ENCODE measurements at regions not wholly inside any gene's neighbourhood (a gene's known extent, or its start where the extent isn't known, plus 50 kb on each side); places are given as distances from the start of the nearest gene placed in this dataset.

GRCh38 chr13:57030671-57031070, 110.0 kb upstream of the PRR20A start:
- Histone ChIP-seq H4K20me1 (ENCODE audit: insufficient read depth) (no peaks in the 10 kb centered on the region), H3F3A (ENCODE audit: insufficient read depth, low read length, poor library complexity, severe bottlenecking) (no peaks in the 10 kb centered on the region), H3K4me2 (ENCODE audit: low read length) (no peak overlapping the region), H3K4me3 (ENCODE audit: low read length) (no peak overlapping the region), H3K9ac (ENCODE audit: low read length) (no peak overlapping the region), H3K27ac (ENCODE audit: low read length) (no peak overlapping the region), H3K27me3 (ENCODE audit: insufficient read depth, low read depth, low read length) (no peaks in the 10 kb centered on the region), H2AFZ (ENCODE audit: low read depth, low read length) (no peak overlapping the region), H3K9me2 (ENCODE audit: insufficient read depth, low read length) (no peaks in the 10 kb centered on the region), H3K79me2 (replicated peaks; ENCODE audit: insufficient read depth, low read length) (no peaks in the 10 kb centered on the region), H3K36me3 (ENCODE audit: insufficient read depth, low read length) (no peaks in the 10 kb centered on the region), H3K9me3 (ENCODE audit: low read length) (peaks cover 4% of the 10 kb centered on the region)
- TF ChIP-seq CTCF (IDR thresholded peaks at IDR 0.05; ENCODE audit: poor library complexity, severe bottlenecking) (no peak), EZH2 (IDR thresholded peaks at IDR 0.05; ENCODE audit: borderline replicate concordance, insufficient read depth, low read length, poor library complexity, severe bottlenecking) (no peak)

GRCh38 chr13:57036290-57036689, 104.4 kb upstream of the PRR20A start:
- Histone ChIP-seq H4K20me1 (ENCODE audit: insufficient read depth) (no peaks in the 10 kb centered on the region), H2AFZ (ENCODE audit: low read depth, low read length) (no peak overlapping the region), H3K4me3 (ENCODE audit: low read length) (no peak overlapping the region), H3K79me2 (replicated peaks; ENCODE audit: insufficient read depth, low read length) (no peaks in the 10 kb centered on the region), H3K9me2 (ENCODE audit: insufficient read depth, low read length) (no peaks in the 10 kb centered on the region), H3K9me3 (ENCODE audit: low read length) (no peaks in the 10 kb centered on the region), H3K27me3 (ENCODE audit: insufficient read depth, low read depth, low read length) (no peaks in the 10 kb centered on the region), H3K36me3 (ENCODE audit: insufficient read depth, low read length) (no peaks in the 10 kb centered on the region), H3K27ac (ENCODE audit: low read length) (no peak overlapping the region), H3K4me2 (ENCODE audit: low read length) (no peak overlapping the region), H3K9ac (ENCODE audit: low read length) (no peak overlapping the region), H3F3A (ENCODE audit: insufficient read depth, low read length, poor library complexity, severe bottlenecking) (no peaks in the 10 kb centered on the region)
- TF ChIP-seq CTCF (IDR thresholded peaks at IDR 0.05; ENCODE audit: poor library complexity, severe bottlenecking) (no peak), TAF1 (IDR thresholded peaks at IDR 0.05; ENCODE audit: low read depth) (no peak)

GRCh38 chr13:57044910-57045309, 95.8 kb upstream of the PRR20A start:
- no peak for TF ChIP-seq CTCF (IDR thresholded peaks at IDR 0.05; ENCODE audit: poor library complexity, severe bottlenecking)
- Histone ChIP-seq H3K4me2 (ENCODE audit: low read length) (no peak overlapping the region), H3K27me3 (ENCODE audit: insufficient read depth, low read depth, low read length) (no peaks in the 10 kb centered on the region), H3K9me2 (ENCODE audit: insufficient read depth, low read length) (no peaks in the 10 kb centered on the region), H3F3A (ENCODE audit: insufficient read depth, low read length, poor library complexity, severe bottlenecking) (no peaks in the 10 kb centered on the region), H3K4me3 (ENCODE audit: low read length) (no peak overlapping the region), H3K27ac (ENCODE audit: low read length) (no peak overlapping the region), H3K9me3 (ENCODE audit: low read length) (peaks cover 7% of the 10 kb centered on the region), H3K36me3 (ENCODE audit: insufficient read depth, low read length) (no peaks in the 10 kb centered on the region), H2AFZ (ENCODE audit: low read depth, low read length) (no peak overlapping the region), H3K79me2 (replicated peaks; ENCODE audit: insufficient read depth, low read length) (no peaks in the 10 kb centered on the region), H4K20me1 (ENCODE audit: insufficient read depth) (no peaks in the 10 kb centered on the region), H3K9ac (ENCODE audit: low read length) (no peak overlapping the region)
